ENCODE measurements at regions not wholly inside any gene's neighbourhood (a gene's known extent, or its start where the extent isn't known, plus 50 kb on each side); places are given as distances from the start of the nearest gene placed in this dataset.

DNA sequence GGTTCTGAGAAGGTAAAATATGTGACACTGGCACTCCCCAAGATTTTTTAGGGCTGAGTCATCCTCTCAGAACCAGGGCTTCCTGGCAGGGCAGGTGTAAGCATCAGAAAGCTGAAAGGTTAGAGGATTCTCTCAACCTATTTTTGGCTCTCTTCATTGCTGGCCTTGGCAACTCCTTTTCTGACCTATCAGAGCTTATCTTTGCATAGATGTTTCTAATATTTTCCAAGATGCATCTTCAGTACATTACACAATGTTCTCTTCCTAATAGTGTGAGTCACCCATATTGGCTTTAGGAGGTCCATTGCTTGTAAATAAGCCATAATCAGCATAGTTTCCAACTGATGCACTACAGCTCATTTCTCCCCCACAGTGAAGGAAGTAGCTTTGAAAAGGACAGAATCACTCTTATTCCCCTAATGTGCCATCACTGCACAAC lies 2008.4 kb upstream of the PIK3C3 start:
- no peak overlapping the region for H3K4me3 ChIP-seq (ENCODE audit: insufficient read depth, low read depth, low read length, poor library complexity, severe bottlenecking)
- H3K9me3 ChIP-seq (ENCODE audit: control insufficient read depth, low read length) = no peaks in the 10 kb centered on the region
- H3K4me1 ChIP-seq (ENCODE audit: control insufficient read depth, insufficient read depth, low read length, poor library complexity, severe bottlenecking) = no peaks in the 10 kb centered on the region
- no peak overlapping the region for H3K27ac ChIP-seq (ENCODE audit: insufficient read depth, low read length, poor library complexity, severe bottlenecking)
- DNase-seq = no peak
- no peaks in the 10 kb centered on the region for H3K27me3 ChIP-seq (replicated peaks; ENCODE audit: control insufficient read depth, insufficient read depth, low read length, poor library complexity, severe bottlenecking)
- no peaks in the 10 kb centered on the region for H3K36me3 ChIP-seq (ENCODE audit: control insufficient read depth, insufficient read depth, low read length)

DNA sequence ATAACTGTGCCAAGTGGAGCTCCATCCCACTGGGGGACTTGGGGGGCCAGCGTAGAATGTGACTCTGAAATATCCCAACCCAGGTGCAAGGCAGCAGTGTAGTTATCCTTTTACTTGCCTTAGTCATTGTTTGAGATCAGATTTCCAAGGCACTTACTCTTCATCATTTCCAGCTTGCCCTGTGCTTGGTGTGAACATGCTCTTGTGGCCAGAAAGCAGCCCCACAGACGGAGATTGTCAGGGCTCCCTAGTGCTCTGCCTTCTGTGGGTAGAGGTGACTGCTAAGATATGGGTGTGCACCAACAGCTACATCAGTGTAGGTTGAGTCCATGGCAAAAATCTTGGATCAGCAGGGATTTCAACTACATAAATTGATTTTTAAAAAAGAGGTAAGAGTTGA lies 2010.0 kb upstream of the PIK3C3 start:
- no peak for DNase-seq
- H3K36me3 ChIP-seq (ENCODE audit: control insufficient read depth, insufficient read depth, low read length) = no peaks in the 10 kb centered on the region
- H3K9me3 ChIP-seq (ENCODE audit: control insufficient read depth, low read length) = no peaks in the 10 kb centered on the region

DNA sequence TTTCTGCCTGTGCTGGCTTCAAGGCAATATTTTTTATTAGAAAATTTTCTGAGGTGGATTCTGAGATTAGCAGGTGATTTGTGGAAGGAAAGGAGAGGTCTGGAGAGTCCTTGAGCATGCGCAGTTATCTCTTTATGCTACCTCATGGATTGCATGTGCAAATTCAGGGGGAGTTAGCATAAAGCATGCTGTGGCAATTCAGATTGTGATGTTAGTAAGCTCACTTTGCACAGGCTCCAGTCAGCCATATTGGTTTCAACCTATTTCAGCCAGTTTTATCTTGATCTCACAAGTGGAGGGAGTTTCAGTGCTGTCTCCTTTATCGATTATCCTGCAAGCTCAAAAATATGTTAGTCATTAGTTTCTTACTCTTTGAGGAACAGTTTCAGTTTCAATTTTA lies 2012.3 kb upstream of the PIK3C3 start:
- H3K27me3 ChIP-seq (replicated peaks; ENCODE audit: control insufficient read depth, insufficient read depth, low read length, poor library complexity, severe bottlenecking) = no peaks in the 10 kb centered on the region

More for the DNA sequence above, 2010.0 kb upstream of the PIK3C3 start:
- H3K27ac ChIP-seq (ENCODE audit: insufficient read depth, low read length, poor library complexity, severe bottlenecking) = no peak overlapping the region
- no peaks in the 10 kb centered on the region for H3K27me3 ChIP-seq (replicated peaks; ENCODE audit: control insufficient read depth, insufficient read depth, low read length, poor library complexity, severe bottlenecking)
- H3K4me3 ChIP-seq (ENCODE audit: insufficient read depth, low read depth, low read length, poor library complexity, severe bottlenecking) = no peak overlapping the region
- no peaks in the 10 kb centered on the region for H3K4me1 ChIP-seq (ENCODE audit: control insufficient read depth, insufficient read depth, low read length, poor library complexity, severe bottlenecking)

DNA sequence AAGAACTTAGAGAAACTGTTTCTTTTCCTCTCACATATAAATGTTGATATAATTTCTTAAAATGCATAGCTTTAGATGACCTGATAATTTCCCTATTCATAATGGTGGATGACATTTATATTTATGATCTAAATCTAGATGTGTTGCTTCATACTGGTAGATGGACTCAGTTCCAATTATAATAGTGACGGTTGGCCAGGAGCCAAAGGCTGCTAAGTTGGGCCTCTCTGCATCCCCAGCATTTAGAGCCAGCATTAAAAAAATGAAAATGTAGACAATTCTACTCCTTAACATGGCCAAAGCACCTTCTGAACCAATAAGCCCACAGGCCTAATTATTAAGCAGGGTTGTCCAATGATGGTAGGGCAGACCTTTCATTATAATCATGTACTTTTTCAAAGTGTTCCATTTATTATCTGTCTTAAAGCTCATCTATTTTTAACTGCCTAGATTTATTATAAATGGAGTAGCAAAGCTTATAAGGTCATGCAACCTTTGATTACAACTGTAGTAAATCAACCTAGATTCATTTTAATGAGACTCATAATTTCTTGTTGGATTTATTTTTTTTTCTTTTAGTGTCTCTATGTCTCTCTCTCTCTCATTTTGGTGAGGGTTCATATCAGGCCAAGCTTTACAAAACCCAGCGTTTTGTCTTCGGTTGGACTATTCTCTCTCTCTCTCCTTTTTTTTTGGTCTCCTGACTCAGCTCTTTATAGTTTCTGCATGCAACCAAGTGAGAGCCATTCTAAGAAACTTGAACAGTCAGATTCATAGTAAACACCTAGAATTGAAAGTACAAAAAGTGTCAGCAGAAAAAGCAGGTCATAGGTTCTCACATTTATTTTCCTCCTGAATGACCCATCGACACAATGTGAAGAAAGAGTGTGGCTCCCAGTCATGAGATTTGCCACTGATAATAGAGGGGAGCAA lies 2016.1 kb upstream of the PIK3C3 start:
- H3K27me3 ChIP-seq (replicated peaks; ENCODE audit: control insufficient read depth, insufficient read depth, low read length, poor library complexity, severe bottlenecking) = no peaks in the 10 kb centered on the region
- H3K36me3 ChIP-seq (ENCODE audit: control insufficient read depth, insufficient read depth, low read length) = no peaks in the 10 kb centered on the region
- no peak overlapping the region for H3K4me3 ChIP-seq (ENCODE audit: insufficient read depth, low read depth, low read length, poor library complexity, severe bottlenecking)
- H3K9me3 ChIP-seq (ENCODE audit: control insufficient read depth, low read length) = no peaks in the 10 kb centered on the region
- no peaks in the 10 kb centered on the region for H3K4me1 ChIP-seq (ENCODE audit: control insufficient read depth, insufficient read depth, low read length, poor library complexity, severe bottlenecking)
- no peak for DNase-seq
- no peak overlapping the region for H3K27ac ChIP-seq (ENCODE audit: insufficient read depth, low read length, poor library complexity, severe bottlenecking)

More for the DNA sequence above, 2012.3 kb upstream of the PIK3C3 start:
- no peaks in the 10 kb centered on the region for H3K36me3 ChIP-seq (ENCODE audit: control insufficient read depth, insufficient read depth, low read length)
- H3K4me1 ChIP-seq (ENCODE audit: control insufficient read depth, insufficient read depth, low read length, poor library complexity, severe bottlenecking) = no peaks in the 10 kb centered on the region
- no peak for DNase-seq
- H3K27ac ChIP-seq (ENCODE audit: insufficient read depth, low read length, poor library complexity, severe bottlenecking) = no peak overlapping the region
- no peaks in the 10 kb centered on the region for H3K9me3 ChIP-seq (ENCODE audit: control insufficient read depth, low read length)
- H3K4me3 ChIP-seq (ENCODE audit: insufficient read depth, low read depth, low read length, poor library complexity, severe bottlenecking) = no peak overlapping the region

DNA sequence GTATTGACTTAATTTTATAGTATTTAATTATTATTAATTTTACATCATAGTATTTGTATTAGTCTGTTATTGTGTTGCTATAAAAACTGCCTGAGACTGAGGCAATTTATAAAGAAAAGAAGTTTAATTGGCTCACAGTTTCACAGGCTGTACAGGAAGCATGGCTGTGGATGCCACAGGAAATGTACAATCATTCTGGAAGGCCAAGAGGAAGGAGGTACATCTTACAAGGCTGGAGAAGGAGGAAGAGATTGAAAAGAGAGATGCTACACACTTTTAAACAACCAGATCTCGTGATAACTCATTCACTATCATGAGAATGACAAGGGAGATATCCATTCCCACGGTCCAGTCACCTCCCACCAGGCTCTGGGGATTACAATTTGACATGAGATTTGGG lies 2019.4 kb upstream of the PIK3C3 start:
- Histone ChIP-seq H3K4me3 (ENCODE audit: insufficient read depth, low read depth, low read length, poor library complexity, severe bottlenecking) (no peak overlapping the region), H3K9me3 (ENCODE audit: control insufficient read depth, low read length) (no peaks in the 10 kb centered on the region), H3K4me1 (ENCODE audit: control insufficient read depth, insufficient read depth, low read length, poor library complexity, severe bottlenecking) (no peaks in the 10 kb centered on the region), H3K27ac (ENCODE audit: insufficient read depth, low read length, poor library complexity, severe bottlenecking) (no peak overlapping the region), H3K27me3 (replicated peaks; ENCODE audit: control insufficient read depth, insufficient read depth, low read length, poor library complexity, severe bottlenecking) (no peaks in the 10 kb centered on the region), H3K36me3 (ENCODE audit: control insufficient read depth, insufficient read depth, low read length) (no peaks in the 10 kb centered on the region)
- no peak for DNase-seq

DNA sequence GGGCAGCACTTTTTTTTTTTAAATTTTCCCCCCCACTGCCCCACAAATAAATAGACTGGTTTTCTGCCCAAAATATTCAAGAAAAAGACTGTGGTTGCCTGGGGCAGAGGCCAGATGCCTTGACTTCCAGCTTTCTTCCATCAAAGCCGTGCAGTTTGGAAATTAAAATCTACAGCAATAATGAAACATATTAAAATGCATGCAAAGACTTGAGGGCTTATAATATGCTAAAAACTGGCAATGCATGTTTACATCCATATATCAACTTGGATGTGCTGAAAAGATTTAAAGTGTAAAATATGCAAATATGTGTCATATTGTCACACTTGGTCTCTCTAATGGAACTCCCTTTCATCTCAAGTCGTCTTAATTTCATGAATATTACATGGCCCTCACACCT lies 2036.2 kb upstream of the PIK3C3 start:
- H3K4me3 ChIP-seq (ENCODE audit: insufficient read depth, low read depth, low read length, poor library complexity, severe bottlenecking) = no peak overlapping the region
- DNase-seq = no peak

DNA sequence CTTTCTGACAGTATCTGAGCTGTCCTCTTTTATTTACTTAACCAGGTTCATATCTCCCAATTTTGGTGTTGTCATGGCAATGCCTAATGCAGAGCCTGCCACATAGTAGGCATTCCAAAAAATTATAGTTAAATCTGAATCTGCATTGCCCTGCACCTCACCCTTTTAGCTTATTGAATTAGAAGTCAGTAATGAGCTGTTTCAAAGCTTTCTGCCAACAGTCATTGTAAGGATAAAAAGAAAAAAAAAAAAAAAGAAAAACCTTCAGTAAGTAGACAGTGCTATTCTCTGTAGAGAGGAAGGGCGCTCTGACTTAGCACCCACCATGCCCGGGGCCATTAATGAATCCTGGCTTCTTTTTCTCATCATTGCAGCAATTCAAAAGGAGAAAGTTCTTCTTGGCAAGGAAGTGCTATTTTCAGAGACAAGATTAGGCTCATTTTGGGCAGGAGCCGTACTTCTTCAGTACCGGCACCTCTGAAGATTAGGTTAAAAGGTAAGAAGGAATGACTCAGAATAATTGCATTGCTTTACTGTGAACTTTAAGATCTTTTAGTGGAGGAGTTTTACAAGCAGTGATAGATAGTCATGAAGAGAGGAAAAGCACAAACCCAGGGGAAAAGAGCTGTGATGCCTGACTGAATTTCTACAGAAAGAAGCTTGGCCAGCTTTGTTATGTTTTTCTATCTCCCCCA lies 2041.2 kb upstream of the PIK3C3 start:
- H3K9me3 ChIP-seq (ENCODE audit: control insufficient read depth, low read length) = no peaks in the 10 kb centered on the region
- no peaks in the 10 kb centered on the region for H3K27me3 ChIP-seq (replicated peaks; ENCODE audit: control insufficient read depth, insufficient read depth, low read length, poor library complexity, severe bottlenecking)
- H3K36me3 ChIP-seq (ENCODE audit: control insufficient read depth, insufficient read depth, low read length) = no peaks in the 10 kb centered on the region
- no peak overlapping the region for H3K4me3 ChIP-seq (ENCODE audit: insufficient read depth, low read depth, low read length, poor library complexity, severe bottlenecking)
- H3K27ac ChIP-seq (ENCODE audit: insufficient read depth, low read length, poor library complexity, severe bottlenecking) = no peak overlapping the region
- no peaks in the 10 kb centered on the region for H3K4me1 ChIP-seq (ENCODE audit: control insufficient read depth, insufficient read depth, low read length, poor library complexity, severe bottlenecking)
- no peak for DNase-seq

More for the DNA sequence above, 2036.2 kb upstream of the PIK3C3 start:
- no peaks in the 10 kb centered on the region for H3K36me3 ChIP-seq (ENCODE audit: control insufficient read depth, insufficient read depth, low read length)
- no peaks in the 10 kb centered on the region for H3K9me3 ChIP-seq (ENCODE audit: control insufficient read depth, low read length)
- H3K4me1 ChIP-seq (ENCODE audit: control insufficient read depth, insufficient read depth, low read length, poor library complexity, severe bottlenecking) = no peaks in the 10 kb centered on the region
- H3K27me3 ChIP-seq (replicated peaks; ENCODE audit: control insufficient read depth, insufficient read depth, low read length, poor library complexity, severe bottlenecking) = no peaks in the 10 kb centered on the region
- H3K27ac ChIP-seq (ENCODE audit: insufficient read depth, low read length, poor library complexity, severe bottlenecking) = no peak overlapping the region

DNA sequence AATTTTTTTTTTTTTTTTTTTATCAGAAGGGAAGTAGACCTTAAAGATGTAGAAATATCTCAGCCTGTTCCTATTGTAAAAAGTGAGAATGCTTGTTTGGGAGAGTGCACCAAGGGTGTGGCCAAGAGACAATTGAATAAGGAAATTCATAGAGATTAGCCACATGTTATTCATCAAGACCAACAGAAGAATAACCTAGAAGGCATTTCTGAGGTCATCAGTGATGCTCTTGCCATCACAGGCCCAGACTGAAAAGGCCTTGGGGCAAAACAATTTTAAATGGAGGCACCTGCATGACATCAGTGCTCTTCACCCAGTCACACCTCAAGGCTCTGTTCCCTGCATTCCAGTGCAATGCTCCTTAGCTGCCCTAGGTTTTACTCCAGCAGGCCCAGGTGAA lies 2043.3 kb upstream of the PIK3C3 start:
- no peaks in the 10 kb centered on the region for H3K27me3 ChIP-seq (replicated peaks; ENCODE audit: control insufficient read depth, insufficient read depth, low read length, poor library complexity, severe bottlenecking)
- H3K27ac ChIP-seq (ENCODE audit: insufficient read depth, low read length, poor library complexity, severe bottlenecking) = no peak overlapping the region
- no peaks in the 10 kb centered on the region for H3K4me1 ChIP-seq (ENCODE audit: control insufficient read depth, insufficient read depth, low read length, poor library complexity, severe bottlenecking)
- H3K36me3 ChIP-seq (ENCODE audit: control insufficient read depth, insufficient read depth, low read length) = no peaks in the 10 kb centered on the region
- H3K9me3 ChIP-seq (ENCODE audit: control insufficient read depth, low read length) = no peaks in the 10 kb centered on the region
- no peak overlapping the region for H3K4me3 ChIP-seq (ENCODE audit: insufficient read depth, low read depth, low read length, poor library complexity, severe bottlenecking)
- no peak for DNase-seq

DNA sequence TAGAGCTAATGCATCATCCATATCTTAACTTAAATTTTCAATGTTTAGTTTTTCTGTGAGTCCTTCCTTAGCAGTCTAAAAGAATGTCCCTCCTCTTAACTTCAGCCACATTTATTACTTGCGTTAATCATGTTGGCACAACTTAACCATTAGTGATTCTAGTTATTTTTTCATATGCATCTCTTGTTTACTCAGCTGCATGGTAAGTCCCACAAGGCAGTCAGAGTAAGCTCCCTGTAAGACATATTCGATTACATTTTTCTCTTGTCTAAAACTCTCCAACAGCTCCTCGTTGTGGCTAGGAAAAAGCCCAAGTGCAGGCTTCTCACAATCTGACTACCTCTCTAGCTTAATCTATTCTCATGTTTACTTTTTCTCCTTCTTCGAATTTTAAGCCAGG lies 2045.3 kb upstream of the PIK3C3 start:
- Histone ChIP-seq H3K27ac (ENCODE audit: insufficient read depth, low read length, poor library complexity, severe bottlenecking) (no peak overlapping the region), H3K4me3 (ENCODE audit: insufficient read depth, low read depth, low read length, poor library complexity, severe bottlenecking) (no peak overlapping the region), H3K36me3 (ENCODE audit: control insufficient read depth, insufficient read depth, low read length) (no peaks in the 10 kb centered on the region), H3K27me3 (replicated peaks; ENCODE audit: control insufficient read depth, insufficient read depth, low read length, poor library complexity, severe bottlenecking) (no peaks in the 10 kb centered on the region), H3K9me3 (ENCODE audit: control insufficient read depth, low read length) (no peaks in the 10 kb centered on the region), H3K4me1 (ENCODE audit: control insufficient read depth, insufficient read depth, low read length, poor library complexity, severe bottlenecking) (no peaks in the 10 kb centered on the region)
- no peak for DNase-seq

DNA sequence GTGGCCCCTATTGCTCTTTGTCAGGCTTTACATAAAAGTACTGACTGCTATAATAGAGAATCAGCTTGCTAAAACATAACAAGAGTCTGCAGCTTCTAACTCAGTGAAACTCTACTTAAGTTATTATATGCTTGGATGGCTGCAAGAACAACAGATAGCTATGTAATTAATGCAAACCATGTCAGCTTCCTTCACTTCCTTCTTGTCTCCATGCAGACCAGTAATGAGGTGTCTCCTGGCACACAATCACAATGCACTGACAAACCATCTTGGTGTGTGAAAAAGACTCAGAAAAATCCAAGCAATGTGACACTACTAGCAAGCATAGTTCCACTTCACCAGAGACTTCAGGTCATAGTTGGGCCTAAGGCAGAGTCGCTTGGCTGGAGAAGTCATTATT lies 2068.9 kb upstream of the PIK3C3 start:
- no peak overlapping the region for H3K27ac ChIP-seq (ENCODE audit: insufficient read depth, low read length, poor library complexity, severe bottlenecking)
- no peaks in the 10 kb centered on the region for H3K9me3 ChIP-seq (ENCODE audit: control insufficient read depth, low read length)
- H3K4me3 ChIP-seq (ENCODE audit: insufficient read depth, low read depth, low read length, poor library complexity, severe bottlenecking) = no peak overlapping the region
- H3K36me3 ChIP-seq (ENCODE audit: control insufficient read depth, insufficient read depth, low read length) = no peaks in the 10 kb centered on the region
- no peaks in the 10 kb centered on the region for H3K4me1 ChIP-seq (ENCODE audit: control insufficient read depth, insufficient read depth, low read length, poor library complexity, severe bottlenecking)
- H3K27me3 ChIP-seq (replicated peaks; ENCODE audit: control insufficient read depth, insufficient read depth, low read length, poor library complexity, severe bottlenecking) = no peaks in the 10 kb centered on the region
- no peak for DNase-seq

Data from effector memory CD4-positive, alpha-beta T cell (primary cell).